A549 (cell line): ENCODE measurements at regions not wholly inside any gene's neighbourhood (a gene's known extent, or its start where the extent isn't known, plus 50 kb on each side); places are given as distances from the start of the nearest gene placed in this dataset.

Experiments used
- ATAC-seq, 2 experiments: fragments of 200-7000 bp in 1 of 2; fragments of >200 bp in 1 of 2; cut with Nextera tagmentation in 1 of 2; cut with Tn5 transposase in 1 of 2; 3 replicates each; pipeline versions ENCODE4 v1.8.0 to v1.9.1; 2018 to 2020; ENCODE audit warnings: mild to moderate bottlenecking in 1 of 2, moderate library complexity in 1 of 2
- CTCF ChIA-PET: fragments of 300-600 bp; sonication (Branson Sonifier 250); formaldehyde crosslinking; extraction: SDS; loops from one replicate; lab custom pipeline; 2021; ENCODE audit warnings: antibody characterized with exemption, inconsistent platforms; lab: Yijun Ruan, JAX
- POLR2A ChIA-PET: fragments of 350-600 bp; formaldehyde crosslinking; extraction: SDS; loops from one replicate; lab custom pipeline; 2021; ENCODE audit warnings: antibody characterized with exemption, inconsistent platforms; lab: Yijun Ruan, JAX
- DNase-seq, 2 experiments: peaks; one replicate each; pipeline versions ENCODE4 v3.0.0 to v3.0.0-alpha.2; 2011 to 2016; ENCODE audit warnings: low read depth in 1 of 2, low spot score in 1 of 2
- FAIRE-seq: peaks from 2 replicates; lab custom pipeline; 2011; peaks lifted over from hg19 to GRCh38; lab: Jason Lieb, UNC
- H3K27ac ChIP-seq, 2 experiments: fragments of >200 bp; sonication (Bioruptor Twin); formaldehyde crosslinking; 3 replicates each; pipeline ENCODE4 v1.5.1; 2016 to 2017
- H3K4me1 ChIP-seq: fragments of >200 bp; sonication (Bioruptor Twin); formaldehyde crosslinking; 3 replicates; pipeline ENCODE4 v1.6.1; 2016
- H3K4me2 ChIP-seq: fragments of >200 bp; sonication (Bioruptor Twin); formaldehyde crosslinking; 3 replicates; pipeline ENCODE4 v1.6.1; 2016
- H3K4me3 ChIP-seq: fragments of >200 bp; sonication (Bioruptor Twin); formaldehyde crosslinking; 3 replicates; pipeline ENCODE4 v1.5.1; 2016
- H3K9me3 ChIP-seq: fragments of >200 bp; sonication (Bioruptor Twin); formaldehyde crosslinking; 3 replicates; pipeline ENCODE4 v1.6.1; 2016
- BCL3 ChIP-seq: fragments of >200 bp; sonication (Bioruptor Twin); formaldehyde crosslinking; IDR thresholded peaks from 3 replicates; pipeline ENCODE4 v1.6.1; 2016
- BHLHE40 ChIP-seq: IDR thresholded peaks from 2 replicates; pipeline ENCODE4 v1.6.1; 2012; ENCODE audit warnings: low read depth, low read length, inconsistent platforms
- CBX2 ChIP-seq: fragments of 200-600 bp; sonication (generic); IDR thresholded peaks from 2 replicates; pipeline ENCODE4 v1.6.1; 2016; ENCODE audit warnings: low read depth, mild to moderate bottlenecking, borderline replicate concordance
- CEBPB ChIP-seq, 2 experiments: fragments of >200 bp in 1 of 2; sonication (Bioruptor Twin) in 1 of 2; formaldehyde crosslinking in 1 of 2; IDR thresholded peaks; 2 replicates each; pipeline ENCODE4 v1.6.1; 2012 to 2016
- CTCF ChIP-seq: fragments of >200 bp; sonication (Bioruptor Twin); formaldehyde crosslinking; IDR thresholded peaks from 3 replicates; pipeline ENCODE4 v1.5.1; 2016
- ELK1 ChIP-seq: fragments of 150-350 bp; IDR thresholded peaks from 2 replicates; pipeline ENCODE4 v1.6.1; 2014; ENCODE audit warnings: low read depth, mild to moderate bottlenecking, low read length
- HEYL ChIP-seq: fragments of 250-450 bp; sonication (Bioruptor Pico); IDR thresholded peaks from 2 replicates; pipeline ENCODE4 v1.8.0; 2021; ENCODE audit warnings: mild to moderate bottlenecking, moderate library complexity
- HMGXB4 ChIP-seq: fragments of 250-450 bp; sonication (Bioruptor Pico); IDR thresholded peaks from 2 replicates; pipeline ENCODE4 v1.5.0; 2021; ENCODE audit warnings: mild to moderate bottlenecking, moderate library complexity, borderline replicate concordance
- KDM1A ChIP-seq: fragments of 200-600 bp; sonication (generic); IDR thresholded peaks from 2 replicates; pipeline ENCODE4 v1.6.1; 2016; ENCODE audit warnings: low read depth, mild to moderate bottlenecking
- KDM5A ChIP-seq: fragments of 200-600 bp; sonication (generic); IDR thresholded peaks from 2 replicates; pipeline ENCODE4 v1.6.1; 2016; ENCODE audit warnings: antibody characterized with exemption, mild to moderate bottlenecking
- MAX ChIP-seq: IDR thresholded peaks from 2 replicates; pipeline ENCODE4 v1.6.1; 2012
- MAZ ChIP-seq: fragments of 150-350 bp; IDR thresholded peaks from 2 replicates; pipeline ENCODE4 v1.6.1; 2014; ENCODE audit warnings: antibody characterized with exemption, low read depth, low read length, borderline replicate concordance
- RAD21 ChIP-seq, 2 experiments: fragments of >200 bp in 1 of 2; sonication (Bioruptor Twin) in 1 of 2; formaldehyde crosslinking in 1 of 2; IDR thresholded peaks in 1 of 2; conservative IDR thresholded peaks in 1 of 2; 2 replicates in 1 of 2; 3 replicates in 1 of 2; pipeline ENCODE4 v1.6.1; 2012 to 2018; ENCODE audit warnings: inconsistent platforms in 1 of 2
- RCOR1 ChIP-seq: fragments of 150-350 bp; IDR thresholded peaks from 2 replicates; pipeline ENCODE4 v1.6.1; 2014; ENCODE audit warnings: antibody characterized with exemption, low read length, low read depth
- REST ChIP-seq: fragments of 200-600 bp; sonication (generic); IDR thresholded peaks from 2 replicates; pipeline ENCODE4 v1.6.1; 2016; ENCODE audit warnings: antibody characterized with exemption, mild to moderate bottlenecking, moderate library complexity
- SMC3 ChIP-seq: fragments of >200 bp; sonication (Bioruptor Twin); formaldehyde crosslinking; IDR thresholded peaks from 3 replicates; pipeline ENCODE4 v1.6.1; 2018; ENCODE audit warnings: inconsistent platforms
- SREBF2 ChIP-seq: fragments of 450-650 bp; IDR thresholded peaks from 2 replicates; pipeline ENCODE4 v1.6.1; 2014; ENCODE audit warnings: mild to moderate bottlenecking, moderate library complexity
- TFCP2L1 ChIP-seq: fragments of 250-450 bp; sonication (Bioruptor Pico); IDR thresholded peaks from 2 replicates; pipeline ENCODE4 v1.5.0; 2021; ENCODE audit warnings: mild to moderate bottlenecking
- USF2 ChIP-seq: fragments of 450-650 bp; IDR thresholded peaks from 2 replicates; pipeline ENCODE4 v1.6.1; 2014; ENCODE audit warnings: antibody characterized with exemption
- ZSCAN20 ChIP-seq: fragments of 250-450 bp; sonication (Bioruptor Pico); IDR thresholded peaks from 2 replicates; pipeline ENCODE4 v1.8.0; 2022; ENCODE audit warnings: mild to moderate bottlenecking, moderate library complexity
- WGBS: methylation state at CpG from one replicate; pipeline ENCODE4 v1.1.6; 2017; ENCODE audit errors: missing lambda C conversion rate; 5-methylcytosine and 5-hydroxymethylcytosine counted together

- TF ChIP-seq REST (no peak), SREBF2 (no peak)
Observed at GRCh38 chr4:60868232-60868960, 331.7 kb upstream of the ADGRL3 start (continued).

- Histone ChIP-seq H3K27ac (no peak overlapping the region), H3K9me3 (no peaks in the 10 kb centered on the region), H3K4me3 (no peak overlapping the region)
- WGBS = 0% methylated on average over 1 of the region's 1 CpG
- FAIRE-seq = no peak
- POLR2A ChIA-PET = no interaction called here
- no peak for DNase-seq
- CTCF ChIA-PET = no interaction called here
- TF ChIP-seq ELK1 (no peak), BCL3 (no peak), TFCP2L1 (CRISPR knock-in tag) (no peak), MAZ (no peak), RCOR1 (no peak), KDM1A (no peak), CTCF (no peak), KDM5A (no peak), MAX (no peak), SMC3 (no peak), USF2 (no peak), CBX2 (no peak), BHLHE40 (no peak), HMGXB4 (no peak), ZSCAN20 (CRISPR knock-in tag) (no peak), HEYL (no peak), RAD21 (conservative IDR thresholded peaks at IDR 0.05 in 1 of 2, IDR thresholded peaks at IDR 0.05 in 1 of 2) (no peak), CEBPB (IDR thresholded peaks at IDR 0.05) (no peak)
- TF ChIP-seq, all 56 proteins: peak for 0
- Histone ChIP-seq H3K4me1 (no peaks in the 10 kb centered on the region), H3K4me2 (no peak overlapping the region)
- ATAC-seq = no peak
Observed at GRCh38 chr4:60879135-60879701, 320.9 kb upstream of the ADGRL3 start.
